ENCODE measurements at regions not wholly inside any gene's neighbourhood (a gene's known extent, or its start where the extent isn't known, plus 50 kb on each side); places are given as distances from the start of the nearest gene placed in this dataset.

DNA sequence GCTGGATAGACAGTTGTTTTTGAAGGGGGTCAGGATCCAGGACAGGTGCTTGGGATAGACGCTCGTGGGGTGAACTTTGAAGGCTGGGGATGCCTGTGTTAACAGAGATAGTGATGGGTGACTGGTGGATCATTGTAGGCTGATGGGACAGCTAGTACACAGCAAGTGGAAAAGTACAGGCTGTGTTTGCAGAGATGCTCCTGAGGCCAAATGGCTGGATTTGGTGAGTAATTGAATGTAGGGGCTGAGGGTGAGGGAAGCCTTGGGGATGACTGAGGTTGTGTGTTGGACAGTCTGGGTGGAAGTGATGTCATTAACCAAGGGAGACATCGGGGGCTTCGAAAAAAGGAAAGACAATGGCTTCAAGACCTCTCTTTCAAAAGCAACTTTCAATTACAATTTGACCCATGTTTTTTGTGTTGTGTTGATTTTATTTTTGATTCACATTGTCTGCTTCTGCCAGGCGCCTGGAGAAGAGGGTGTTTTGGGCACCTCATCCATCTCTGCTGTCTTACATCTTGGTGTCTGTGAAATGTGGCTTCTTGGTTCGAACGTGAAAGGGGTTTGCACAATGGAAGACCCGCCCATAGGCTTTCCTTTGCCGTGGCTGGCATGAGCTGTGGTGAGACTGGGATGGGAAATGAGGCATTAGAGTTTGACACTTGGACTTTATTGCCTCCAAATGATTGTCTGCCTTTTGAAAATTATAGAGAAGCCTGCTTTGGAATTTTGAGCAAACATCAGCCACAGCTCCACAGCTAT is 147.5 kb downstream of the FOXD2 start:
- H3K4me1 ChIP-seq: peaks cover 14 to 40% of the 10 kb centered on the region in 2 donors
- DNase-seq (ENCODE audit: low spot score in 2 of 2): peak in 1 of 2 donors; percentile 24
- intact Hi-C loops (cut with DNase I): loop anchor here (2.0 kb wide), 2 partner anchors 65 to 71 kb away; no protein-coding TSS in a partner anchor

DNA sequence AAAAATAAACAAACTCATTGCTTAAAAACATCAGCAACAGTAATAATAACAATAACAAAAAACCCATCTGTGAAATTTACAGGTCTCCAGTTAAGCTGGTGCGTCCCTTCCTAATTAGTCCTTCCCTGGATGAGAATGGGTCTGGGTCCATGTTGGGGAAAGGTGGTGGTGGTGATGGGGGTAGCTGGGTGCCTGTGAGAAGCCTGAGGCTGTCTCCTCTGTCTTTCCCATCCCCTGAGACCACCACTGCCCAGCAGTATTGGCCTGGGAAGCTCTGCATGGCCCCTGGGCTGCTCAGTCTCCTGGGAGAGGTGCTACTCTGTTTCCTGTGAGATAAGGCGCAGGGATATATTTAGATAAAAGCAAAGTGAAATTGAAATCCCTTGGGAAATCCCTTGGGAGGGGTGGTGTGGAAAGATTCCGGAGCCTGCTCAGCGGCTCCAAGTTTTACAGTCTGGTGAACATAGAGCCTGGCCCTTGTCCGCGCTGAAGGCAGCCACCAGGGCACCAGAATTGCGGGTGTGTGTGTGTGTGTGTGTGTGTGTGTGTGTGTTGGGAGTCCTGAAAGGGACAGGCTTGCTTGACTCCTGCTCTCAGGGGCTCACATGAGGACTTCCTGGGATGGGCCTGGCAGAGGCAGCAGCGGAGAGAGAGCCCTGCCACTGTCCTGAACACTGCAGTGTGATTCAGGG is 150.2 kb downstream of the FOXD2 start:
- H3K36me3 ChIP-seq: no peaks in the 10 kb centered on the region
- no peak overlapping the region for H3K27ac ChIP-seq
- H3K4me1 ChIP-seq: peaks cover 14 to 40% of the 10 kb centered on the region in 2 donors
- intact Hi-C loops (cut with DNase I): no loop called here
- H3K4me3 ChIP-seq: no peak overlapping the region
- no peaks in the 10 kb centered on the region for H3K27me3 ChIP-seq
- no peaks in the 10 kb centered on the region for H3K9me3 ChIP-seq
- DNase-seq (ENCODE audit: low spot score in 2 of 2): peak in 1 of 2 donors; percentile 72
- TF ChIP-seq, protein P1, sequence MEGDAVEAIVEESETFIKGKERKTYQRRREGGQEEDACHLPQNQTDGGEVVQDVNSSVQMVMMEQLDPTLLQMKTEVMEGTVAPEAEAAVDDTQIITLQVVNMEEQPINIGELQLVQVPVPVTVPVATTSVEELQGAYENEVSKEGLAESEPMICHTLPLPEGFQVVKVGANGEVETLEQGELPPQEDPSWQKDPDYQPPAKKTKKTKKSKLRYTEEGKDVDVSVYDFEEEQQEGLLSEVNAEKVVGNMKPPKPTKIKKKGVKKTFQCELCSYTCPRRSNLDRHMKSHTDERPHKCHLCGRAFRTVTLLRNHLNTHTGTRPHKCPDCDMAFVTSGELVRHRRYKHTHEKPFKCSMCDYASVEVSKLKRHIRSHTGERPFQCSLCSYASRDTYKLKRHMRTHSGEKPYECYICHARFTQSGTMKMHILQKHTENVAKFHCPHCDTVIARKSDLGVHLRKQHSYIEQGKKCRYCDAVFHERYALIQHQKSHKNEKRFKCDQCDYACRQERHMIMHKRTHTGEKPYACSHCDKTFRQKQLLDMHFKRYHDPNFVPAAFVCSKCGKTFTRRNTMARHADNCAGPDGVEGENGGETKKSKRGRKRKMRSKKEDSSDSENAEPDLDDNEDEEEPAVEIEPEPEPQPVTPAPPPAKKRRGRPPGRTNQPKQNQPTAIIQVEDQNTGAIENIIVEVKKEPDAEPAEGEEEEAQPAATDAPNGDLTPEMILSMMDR (IDR thresholded peaks at IDR 0.05): no peak

More for the DNA sequence above, 147.5 kb downstream of the FOXD2 start:
- H3K27me3 ChIP-seq: no peaks in the 10 kb centered on the region
- no peaks in the 10 kb centered on the region for H3K9me3 ChIP-seq
- H3K36me3 ChIP-seq: no peaks in the 10 kb centered on the region
- H3K4me3 ChIP-seq: no peak overlapping the region
- H3K27ac ChIP-seq: peak overlapping the region; percentile 19 to 54
- TF ChIP-seq, protein P1 (IDR thresholded peaks at IDR 0.05): no peak

DNA sequence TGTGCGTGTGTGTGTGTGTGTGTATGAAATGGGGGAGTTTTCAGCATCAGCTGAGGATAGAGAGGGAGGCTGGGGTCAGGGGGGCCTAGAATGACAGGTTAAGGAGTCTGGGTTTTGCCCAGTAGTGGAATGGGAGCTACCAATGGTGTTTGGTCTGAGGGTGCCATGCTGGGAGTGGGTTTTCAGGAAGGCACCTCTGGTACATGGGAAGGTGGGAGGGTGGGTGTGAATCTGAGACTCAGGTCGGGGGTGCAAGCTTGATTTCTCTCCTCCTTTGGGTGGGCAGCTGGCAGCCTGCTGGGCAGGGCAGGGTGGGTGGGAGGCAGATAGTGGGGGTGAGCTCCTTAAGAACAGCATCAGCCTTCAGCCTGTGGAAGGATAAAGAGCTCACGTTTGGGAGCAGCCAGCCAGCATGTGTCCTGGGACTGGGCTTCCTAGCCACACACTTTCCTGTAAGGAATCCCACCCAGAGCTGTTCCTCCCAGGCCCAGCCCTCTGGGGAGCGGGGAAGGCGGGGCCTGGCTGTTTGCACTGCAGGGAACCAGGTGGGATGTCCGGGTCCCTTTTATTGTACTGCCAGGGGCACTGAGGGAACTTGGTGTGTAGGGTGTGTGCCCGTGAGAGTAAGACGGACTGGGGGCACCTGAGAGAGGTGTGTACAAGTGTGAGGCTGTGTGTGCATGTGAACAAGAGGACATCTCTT is 152.8 kb downstream of the FOXD2 start:
- intact Hi-C loops (cut with DNase I): no loop called here
- H3K4me3 ChIP-seq: no peak overlapping the region
- no peaks in the 10 kb centered on the region for H3K9me3 ChIP-seq
- no peaks in the 10 kb centered on the region for H3K36me3 ChIP-seq
- no peaks in the 10 kb centered on the region for H3K27me3 ChIP-seq
- no peak overlapping the region for H3K27ac ChIP-seq
- TF ChIP-seq, protein P1 (IDR thresholded peaks at IDR 0.05): no peak
- H3K4me1 ChIP-seq: peaks cover 4 to 26% of the 10 kb centered on the region in 2 donors
- DNase-seq (ENCODE audit: low spot score in 2 of 2): peak in 1 of 2 donors; percentile 50

DNA sequence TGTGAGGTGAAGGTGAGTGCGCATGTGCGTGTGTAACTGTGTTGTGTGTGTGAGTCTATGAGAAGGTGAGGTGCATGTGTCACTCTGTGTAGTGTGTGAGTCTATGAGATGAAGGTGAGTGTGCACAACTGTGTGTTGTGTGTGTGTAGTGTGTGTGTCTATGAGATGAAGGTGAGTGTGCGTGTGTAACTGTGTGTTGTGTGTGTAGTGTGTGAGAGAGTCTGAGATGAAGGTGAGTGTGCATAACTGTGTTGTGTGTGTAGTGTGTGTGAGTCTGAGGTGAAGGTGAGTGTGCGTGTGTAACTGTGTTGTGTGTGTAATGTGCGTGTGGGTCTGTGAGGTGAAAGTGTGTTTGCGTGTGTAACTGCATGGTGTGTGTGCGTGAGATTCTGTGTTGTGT is 154.0 kb downstream of the FOXD2 start:
- H3K27ac ChIP-seq: no peak overlapping the region
- no peak overlapping the region for H3K4me3 ChIP-seq
- intact Hi-C loops (cut with DNase I): no loop called here
- no peaks in the 10 kb centered on the region for H3K9me3 ChIP-seq
- H3K27me3 ChIP-seq: no peaks in the 10 kb centered on the region
- no peaks in the 10 kb centered on the region for H3K36me3 ChIP-seq
- DNase-seq (ENCODE audit: low spot score in 2 of 2): no peak
- peaks cover 0 to 21% of the 10 kb centered on the region in 2 donors for H3K4me1 ChIP-seq
- TF ChIP-seq, protein P1 (IDR thresholded peaks at IDR 0.05): no peak

DNA sequence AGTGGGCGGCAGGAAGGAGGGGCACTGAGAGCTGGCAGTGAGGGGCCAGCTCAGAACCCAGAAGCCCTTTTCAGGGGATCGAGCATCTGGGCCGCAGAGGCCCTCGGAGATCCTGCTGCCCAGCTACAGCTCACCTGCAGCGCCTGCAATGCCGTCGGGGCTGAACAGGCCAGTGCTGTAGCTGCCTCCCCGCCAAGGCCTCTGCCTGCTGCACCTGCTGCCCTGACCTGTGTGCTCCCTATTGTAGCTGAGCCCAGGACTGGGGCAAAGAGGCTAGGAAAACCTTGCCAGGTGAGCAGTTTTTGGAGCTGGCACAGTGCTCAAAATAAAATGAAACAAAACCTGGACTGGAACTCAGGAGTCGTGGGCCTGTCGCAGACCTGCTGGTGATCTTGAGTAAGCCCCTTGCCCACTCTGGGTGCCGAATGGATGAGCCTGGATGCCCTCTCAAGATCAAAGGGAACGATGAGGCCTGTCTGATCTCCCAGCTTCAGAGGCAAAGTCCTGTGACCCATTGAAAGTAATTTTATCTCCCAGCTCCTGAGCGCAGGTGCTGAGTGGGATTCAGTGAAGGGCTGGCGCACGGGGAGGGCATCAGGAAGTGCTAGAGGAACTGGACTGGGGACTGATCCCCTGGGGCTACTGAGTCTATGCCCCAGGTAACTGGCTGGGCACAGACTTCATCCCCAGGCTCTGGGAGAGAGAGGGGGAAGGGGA is 154.6 kb downstream of the FOXD2 start:
- Histone ChIP-seq H3K27ac (no peak overlapping the region), H3K36me3 (no peaks in the 10 kb centered on the region), H3K4me3 (no peak overlapping the region), H3K9me3 (no peaks in the 10 kb centered on the region), H3K27me3 (no peaks in the 10 kb centered on the region), H3K4me1 (peaks cover 0 to 17% of the 10 kb centered on the region in 2 donors)
- intact Hi-C loops (cut with DNase I): no loop called here
- TF ChIP-seq, protein P1 (IDR thresholded peaks at IDR 0.05): no peak
- DNase-seq (ENCODE audit: low spot score in 2 of 2): peak in 1 of 2 donors; percentile 37

Measured in ascending aorta (tissue), 2 donors.